ENCODE measurements at regions not wholly inside any gene's neighbourhood (a gene's known extent, or its start where the extent isn't known, plus 50 kb on each side); places are given as distances from the start of the nearest gene placed in this dataset.

- no peak for DNase-seq
Observed at GRCh38 chr3:95407709-95408463, 1345.0 kb downstream of the NSUN3 start.

GRCh38 chr3:95408464-95408862 lies 1345.6 kb downstream of the NSUN3 start:
- no peak for DNase-seq

DNA sequence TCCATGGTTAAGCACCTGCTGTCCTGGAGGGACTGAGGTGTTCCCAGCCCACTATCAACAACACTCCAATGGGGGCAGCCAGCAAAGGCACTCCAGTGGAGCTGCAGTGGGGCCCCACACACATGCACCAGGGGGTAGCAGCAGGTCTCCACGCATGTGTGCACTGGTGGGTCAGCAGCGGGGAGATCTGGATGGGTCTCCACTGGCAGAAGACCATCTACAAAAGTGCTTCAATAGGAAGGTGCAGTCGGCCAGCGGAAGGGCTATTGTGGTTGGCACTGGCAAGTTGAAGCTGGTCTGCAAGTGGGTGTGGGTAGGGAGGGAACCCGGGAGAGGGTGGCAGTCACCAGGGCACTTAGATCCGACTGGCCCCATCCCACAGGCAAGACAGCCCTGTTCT lies 1355.4 kb downstream of the NSUN3 start:
- DNase-seq = no peak

GRCh38 chr3:95424279-95424678 lies 1361.4 kb downstream of the NSUN3 start:
- DNase-seq = no peak

GRCh38 chr3:95434491-95434890 lies 1371.6 kb downstream of the NSUN3 start:
- DNase-seq = no peak

- no peak for DNase-seq
Observed at GRCh38 chr3:95437409-95437808, 1374.5 kb downstream of the NSUN3 start.

DNA sequence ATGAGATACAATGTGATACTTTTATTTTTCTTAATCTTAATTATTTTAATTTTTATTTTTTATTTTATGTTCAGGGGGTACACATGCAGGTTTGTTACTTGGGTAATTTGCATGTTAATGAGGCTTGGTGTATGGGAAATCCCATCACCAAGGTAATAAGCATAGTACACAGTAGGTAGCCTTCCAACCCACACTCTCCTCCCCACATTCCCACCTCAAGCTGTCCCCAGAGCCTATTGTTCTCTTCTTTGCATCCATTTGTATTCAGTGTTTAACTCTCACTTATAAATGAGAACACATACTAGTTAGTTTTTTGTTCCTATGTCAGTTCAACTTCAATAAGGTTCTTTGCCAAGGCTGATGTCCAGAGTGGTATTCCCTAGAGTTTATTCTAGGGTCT lies 1375.4 kb downstream of the NSUN3 start:
- DNase-seq = no peak

GRCh38 chr3:95442766-95443165 lies 1371.6 kb upstream of the EPHA6 start:
- DNase-seq = no peak

GRCh38 chr3:95449841-95450240 lies 1364.6 kb upstream of the EPHA6 start:
- no peak for DNase-seq

DNA sequence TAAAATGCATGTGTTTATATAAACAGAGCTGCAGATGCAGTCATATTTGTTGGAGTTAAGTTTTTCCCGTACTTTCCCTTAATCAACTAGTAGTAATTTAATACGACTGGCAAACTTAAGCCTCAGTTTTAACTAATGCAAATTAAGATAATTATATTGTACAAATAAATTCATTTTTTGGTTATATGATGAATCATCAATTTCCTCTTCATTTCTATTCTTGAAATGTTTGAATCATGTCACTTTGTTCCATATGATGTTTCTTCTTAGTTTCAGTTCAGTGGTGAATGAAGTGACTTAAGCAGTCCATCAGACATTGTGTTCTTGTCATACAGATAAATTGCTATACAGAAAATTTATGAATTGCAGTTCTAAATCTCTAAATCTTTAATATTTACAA lies 1361.2 kb upstream of the EPHA6 start:
- DNase-seq = no peak

DNA sequence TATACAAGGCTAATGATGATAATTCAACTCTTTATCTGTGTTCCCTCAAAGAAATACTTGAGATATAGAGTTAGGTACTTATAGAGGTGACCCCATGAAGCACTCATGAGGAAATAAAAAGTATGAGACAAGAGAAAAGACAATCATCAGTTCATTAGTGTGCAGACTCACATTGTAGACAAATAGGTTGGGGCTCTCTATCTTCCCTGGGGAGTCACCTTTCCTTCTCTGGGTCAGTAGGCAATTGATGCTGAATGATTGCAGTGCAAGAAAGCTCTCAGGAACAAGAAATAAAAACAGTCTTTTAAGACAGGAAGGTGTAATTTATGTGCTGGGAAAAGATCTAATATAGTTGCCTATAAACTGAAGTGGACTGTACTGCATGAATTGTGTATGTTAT lies 1357.6 kb upstream of the EPHA6 start:
- no peak for DNase-seq

- no peak for DNase-seq
Observed at GRCh38 chr3:95459706-95460105, 1354.7 kb upstream of the EPHA6 start.

DNA sequence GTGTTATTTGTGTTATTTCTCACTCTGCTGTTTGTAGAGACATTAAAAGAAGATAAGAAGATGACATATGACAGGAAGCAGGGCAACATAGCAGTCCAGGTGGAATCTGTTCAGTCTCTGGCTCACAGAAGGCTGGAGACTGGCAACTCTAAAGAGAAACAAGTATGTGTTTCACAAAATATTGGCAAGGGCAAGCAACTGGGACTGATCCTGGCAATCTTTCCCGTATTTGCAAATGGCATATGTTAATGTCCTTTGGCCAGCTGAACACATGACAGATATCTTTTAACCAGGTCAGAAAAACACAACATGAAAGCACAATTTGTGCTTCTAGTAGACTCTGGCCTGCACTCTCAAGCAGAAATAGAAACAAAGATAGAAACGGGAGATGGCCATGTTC lies 1354.1 kb upstream of the EPHA6 start:
- DNase-seq = no peak

DNA sequence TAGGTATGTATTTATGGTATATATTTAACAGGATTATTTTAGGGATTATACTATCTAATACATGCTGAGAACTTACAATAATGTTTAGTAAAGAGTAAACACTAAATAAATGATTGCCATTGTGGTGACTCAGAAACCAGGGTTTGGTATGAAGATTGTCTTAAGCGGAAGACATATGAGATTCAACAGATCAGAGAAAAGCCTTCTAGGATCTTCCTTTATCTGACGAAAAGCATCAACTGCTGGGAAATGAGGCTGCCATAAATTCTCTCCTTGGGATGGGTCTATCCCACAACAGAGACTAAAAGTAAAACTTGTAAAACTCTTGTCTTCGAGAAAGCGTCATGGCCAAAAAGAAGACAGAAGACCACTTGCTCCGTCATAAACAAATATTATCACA lies 1352.2 kb upstream of the EPHA6 start:
- DNase-seq = no peak

- no peak for DNase-seq
Observed at GRCh38 chr3:95464346-95464745, 1350.0 kb upstream of the EPHA6 start.

DNA sequence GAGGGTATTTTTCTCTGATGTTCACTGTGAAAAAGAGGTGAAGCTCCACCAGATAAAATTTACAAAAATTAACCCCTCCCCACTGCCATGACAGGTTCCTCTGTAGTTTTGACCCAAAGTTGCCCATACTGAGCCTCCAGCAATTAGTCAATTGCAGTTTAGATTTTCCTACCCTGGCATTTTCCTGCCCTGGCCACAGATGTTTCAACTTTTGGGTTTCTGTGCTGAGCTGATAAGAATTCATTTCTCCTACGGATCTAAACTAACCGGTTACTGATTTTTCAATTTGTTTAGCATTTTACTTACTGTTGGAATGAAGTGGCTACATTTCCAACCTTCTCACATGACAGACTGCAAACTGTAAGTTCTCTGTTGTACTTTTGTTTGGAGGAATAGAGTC lies 1346.1 kb upstream of the EPHA6 start:
- DNase-seq = no peak

- no peak for DNase-seq
Observed at GRCh38 chr3:95474338-95474737, 1340.1 kb upstream of the EPHA6 start.

DNA sequence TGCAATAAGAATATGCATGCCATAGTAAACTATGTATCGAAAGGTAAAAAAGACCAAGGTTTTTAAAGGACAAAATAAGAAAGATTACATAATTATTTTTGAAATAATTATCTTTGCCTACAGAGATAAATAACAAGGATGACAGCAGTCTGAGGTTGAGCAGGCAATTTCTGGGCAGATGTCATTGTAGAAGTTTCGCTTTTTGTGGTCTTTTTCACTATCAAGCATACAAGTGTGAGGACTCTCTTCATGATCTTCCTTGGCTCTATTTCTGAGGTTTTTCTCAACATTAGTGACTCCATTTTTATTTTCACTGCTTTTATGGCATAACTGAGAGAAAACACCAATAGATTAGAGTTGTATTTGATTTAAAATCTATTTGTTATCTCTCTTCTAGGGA lies 1337.9 kb upstream of the EPHA6 start:
- no peak for DNase-seq

DNA sequence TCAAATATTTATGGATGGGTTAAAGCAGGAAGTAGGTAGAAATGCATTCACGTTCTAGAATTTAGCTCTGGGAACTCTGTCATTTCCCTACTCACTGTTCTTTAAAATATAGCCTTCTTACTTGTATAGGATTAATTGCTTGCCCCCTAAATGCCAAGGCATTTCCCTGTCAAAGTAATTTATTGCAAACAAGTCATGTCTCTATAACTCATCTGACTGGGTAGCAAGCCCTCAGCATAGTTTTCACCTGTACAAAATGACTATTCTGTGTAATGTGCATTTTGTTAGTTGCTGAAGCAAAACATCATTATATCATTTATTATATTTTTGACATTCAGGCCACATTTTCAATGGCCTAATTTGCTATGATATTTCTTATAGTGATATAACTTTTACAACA lies 1308.2 kb upstream of the EPHA6 start:
- no peak for DNase-seq

DNA sequence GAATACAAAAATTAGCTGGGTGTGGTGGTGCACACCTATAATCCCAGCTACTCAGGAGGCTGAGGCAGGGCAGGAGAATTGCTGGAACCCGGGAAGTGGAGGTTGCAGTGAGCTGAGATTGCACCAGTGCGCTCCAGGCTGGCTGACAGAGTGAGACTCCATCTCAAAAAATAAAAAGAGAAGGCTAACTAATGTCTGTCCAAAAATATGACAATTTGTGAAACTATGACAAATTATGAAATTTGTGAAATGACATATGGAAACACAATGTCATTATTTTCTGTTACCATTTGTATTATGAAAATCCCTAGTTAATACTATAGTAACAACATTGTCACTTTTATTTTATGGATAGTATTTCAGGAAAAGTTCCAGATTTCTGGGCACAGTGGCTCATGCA lies 1306.3 kb upstream of the EPHA6 start:
- no peak for DNase-seq

GRCh38 chr3:95511828-95512227 lies 1302.6 kb upstream of the EPHA6 start:
- DNase-seq = no peak

GRCh38 chr3:95514260-95514659 lies 1300.1 kb upstream of the EPHA6 start:
- no peak for DNase-seq

DNA sequence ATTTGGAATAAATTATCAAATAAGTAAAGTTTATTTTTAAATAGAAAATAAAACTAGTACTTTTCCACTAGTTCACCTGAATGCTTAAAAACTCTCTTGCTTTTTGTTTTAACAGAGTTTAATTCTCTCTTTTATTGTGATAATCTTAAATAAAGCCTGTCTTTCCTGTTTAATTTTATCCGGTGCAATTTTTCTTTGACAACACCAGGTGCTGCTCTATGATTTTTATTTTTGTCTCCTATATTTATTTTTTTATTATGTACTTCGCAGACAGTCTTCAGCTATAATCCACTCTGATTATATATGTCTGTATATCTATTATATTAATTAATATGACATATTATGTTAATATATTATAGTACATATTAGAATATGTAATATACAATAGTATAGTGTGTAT lies 1293.0 kb upstream of the EPHA6 start:
- no peak for DNase-seq

GRCh38 chr3:95522449-95522848 lies 1291.9 kb upstream of the EPHA6 start:
- DNase-seq = no peak

GRCh38 chr3:95539950-95540483 lies 1274.4 kb upstream of the EPHA6 start:
- DNase-seq = no peak
